PC-9 (cell line): ENCODE measurements at regions not wholly inside any gene's neighbourhood (a gene's known extent, or its start where the extent isn't known, plus 50 kb on each side); places are given as distances from the start of the nearest gene placed in this dataset.

Experiments used
- BruUV-seq: library from RNA; stranded (reverse); fragments of 400-500 nt; replicated peaks from 2 replicates; lab custom pipeline; 2021; lab: Mats Ljungman, UMichigan
- CTCF ChIA-PET: fragments of 300-600 bp; sonication (Branson Sonifier 250); formaldehyde crosslinking; loops from one replicate; lab custom pipeline; 2022; ENCODE audit warnings: antibody characterized with exemption; lab: Charles Lee
- POLR2A ChIA-PET: fragments of 300-600 bp; sonication (Branson Sonifier 250); formaldehyde crosslinking; loops from one replicate; lab custom pipeline; 2022; ENCODE audit warnings: antibody characterized with exemption; ENCODE audit not compliant: unreplicated experiment; lab: Charles Lee
- DNase-seq, 2 experiments: peaks; one replicate each; pipeline versions ENCODE4 v3.0.0 to v3.0.0-alpha.2; 2015 to 2022; ENCODE audit warnings: mixed read lengths in 1 of 2
- H2AFZ ChIP-seq: fragments of 200-600 bp; sonication (generic); 2 replicates; pipeline ENCODE4 v1.8.1; 2017; ENCODE audit warnings: antibody characterized with exemption
- H3F3A ChIP-seq: fragments of 200-600 bp; sonication (generic); 2 replicates; pipeline ENCODE4 v1.8.1; 2017; ENCODE audit warnings: antibody characterized with exemption, mild to moderate bottlenecking, low read depth; ENCODE audit not compliant: insufficient read depth
- H3K27ac ChIP-seq: fragments of 200-600 bp; sonication (generic); 2 replicates; pipeline ENCODE4 v1.6.1; 2016; ENCODE audit warnings: mixed run types
- H3K27me3 ChIP-seq: fragments of 200-600 bp; sonication (generic); 2 replicates; pipeline ENCODE4 v1.6.1; 2016; ENCODE audit warnings: low read depth, mixed run types; ENCODE audit not compliant: insufficient read depth
- H3K36me3 ChIP-seq: fragments of 200-600 bp; sonication (generic); 2 replicates; pipeline ENCODE4 v1.6.1; 2016; ENCODE audit warnings: low read depth, mixed run types
- H3K4me1 ChIP-seq: fragments of 200-600 bp; sonication (generic); replicated peaks from 2 replicates; pipeline ENCODE4 v1.6.1; 2016; ENCODE audit warnings: mixed run types; ENCODE audit not compliant: insufficient read depth
- H3K4me2 ChIP-seq: fragments of 200-600 bp; sonication (generic); 2 replicates; pipeline ENCODE4 v1.6.1; 2017; ENCODE audit warnings: mixed run types
- H3K4me3 ChIP-seq: fragments of 200-600 bp; sonication (generic); 2 replicates; pipeline ENCODE4 v1.6.1; 2016; ENCODE audit warnings: mixed run types
- H3K79me2 ChIP-seq: fragments of 200-600 bp; sonication (generic); 2 replicates; pipeline ENCODE4 v1.6.1; 2017; ENCODE audit warnings: low read depth, mixed run types
- H3K9me2 ChIP-seq: fragments of 200-600 bp; sonication (generic); 2 replicates; pipeline ENCODE4 v1.8.1; 2017; ENCODE audit warnings: mild to moderate bottlenecking; ENCODE audit not compliant: insufficient read depth
- H3K9me3 ChIP-seq: fragments of 200-600 bp; sonication (generic); 2 replicates; pipeline ENCODE4 v1.8.1; 2016; ENCODE audit warnings: low read depth; ENCODE audit not compliant: insufficient read depth
- H4K20me1 ChIP-seq: fragments of 200-600 bp; sonication (generic); 2 replicates; pipeline ENCODE4 v1.8.1; 2017; ENCODE audit not compliant: insufficient read depth
- CTCF ChIP-seq: fragments of 200-600 bp; sonication (generic); conservative IDR thresholded peaks from 2 replicates; pipeline ENCODE4 v1.6.1; 2017; ENCODE audit warnings: mixed run types, antibody characterized with exemption, mild to moderate bottlenecking, moderate library complexity
- EZH2 ChIP-seq: fragments of 200-600 bp; sonication (generic); IDR thresholded peaks from 2 replicates; pipeline ENCODE4 v1.8.0; 2017; ENCODE audit warnings: antibody characterized with exemption, low read depth
- intact Hi-C: fragments of 100-400 bp; cut with micrococcal nuclease; formaldehyde crosslinking; loops from one replicate; pipeline ENCODE4 v1.10.0; 2022; ENCODE audit not compliant: unreplicated experiment

DNA sequence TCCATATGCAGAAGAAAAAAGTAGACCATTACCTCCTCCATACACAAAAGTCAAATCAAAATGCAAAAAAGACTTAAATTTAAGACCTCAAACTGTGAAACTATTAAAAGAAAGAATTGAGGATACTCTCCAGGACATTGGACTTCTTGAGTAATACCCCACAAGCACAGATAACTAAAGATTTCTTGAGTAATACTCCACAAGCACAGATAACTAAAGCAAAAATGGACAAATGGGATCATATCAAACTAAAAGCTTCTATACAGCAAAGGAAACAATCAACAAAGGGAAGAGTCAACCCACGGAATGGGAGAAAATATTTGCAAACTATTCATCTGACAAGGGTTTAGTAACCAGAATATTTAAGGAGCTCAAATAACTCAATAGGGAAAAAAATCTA is 427.9 kb downstream of the CCDC91 start:
- H2AFZ ChIP-seq = no peak overlapping the region
- H4K20me1 ChIP-seq = no peaks in the 10 kb centered on the region
- BruUV-seq = no TSS peak
- intact Hi-C loops = no loop called here
- no peaks in the 10 kb centered on the region for H3K4me1 ChIP-seq
- peaks cover 13% of the 10 kb centered on the region; the same call in 1 of the 2 replicates for H3K9me2 ChIP-seq
- H3K4me2 ChIP-seq = no peak overlapping the region
- DNase-seq = no peak
- ChIA-PET POLR2A (no interaction called here), CTCF (no interaction called here)
- H3K9me3 ChIP-seq = no peaks in the 10 kb centered on the region
- H3K79me2 ChIP-seq = no peaks in the 10 kb centered on the region
- H3F3A ChIP-seq = no peaks in the 10 kb centered on the region
- H3K36me3 ChIP-seq = no peaks in the 10 kb centered on the region
- no peak overlapping the region for H3K27ac ChIP-seq
- H3K27me3 ChIP-seq = no peaks in the 10 kb centered on the region
- H3K4me3 ChIP-seq = no peak overlapping the region
- TF ChIP-seq EZH2 = no peak
- no peak for TF ChIP-seq CTCF

DNA sequence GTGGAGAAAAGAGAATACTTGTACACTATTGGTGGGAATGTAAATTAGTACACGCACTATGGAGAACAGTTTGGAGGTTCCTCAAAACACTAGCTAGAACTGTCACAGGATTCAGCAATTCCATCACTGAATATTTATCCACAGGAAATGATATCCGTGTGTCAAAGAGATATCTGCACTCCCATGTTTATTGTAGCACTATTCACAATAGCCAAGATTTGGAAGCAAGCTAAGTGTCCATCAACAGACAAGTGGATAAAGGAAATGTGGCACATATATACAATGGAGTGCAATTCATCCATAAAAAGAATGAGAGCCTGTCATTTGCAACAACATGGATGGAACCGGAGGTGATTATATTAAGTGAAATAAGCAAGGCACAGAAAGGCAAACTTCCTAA is 428.5 kb downstream of the CCDC91 start:
- ChIA-PET POLR2A (no interaction called here), CTCF (no interaction called here)
- no peak overlapping the region for H3K4me3 ChIP-seq
- H3K36me3 ChIP-seq = no peaks in the 10 kb centered on the region
- intact Hi-C loops = no loop called here
- BruUV-seq = no TSS peak
- no peaks in the 10 kb centered on the region for H3K79me2 ChIP-seq
- H3F3A ChIP-seq = no peaks in the 10 kb centered on the region
- H3K4me1 ChIP-seq = no peaks in the 10 kb centered on the region
- no peaks in the 10 kb centered on the region for H3K27me3 ChIP-seq
- H4K20me1 ChIP-seq = no peaks in the 10 kb centered on the region
- no peaks in the 10 kb centered on the region for H3K9me3 ChIP-seq
- H2AFZ ChIP-seq = no peak overlapping the region
- no peak overlapping the region for H3K27ac ChIP-seq
- H3K9me2 ChIP-seq = peaks cover 13% of the 10 kb centered on the region; the same call in 1 of the 2 replicates
- TF ChIP-seq EZH2 = no peak
- TF ChIP-seq CTCF = no peak
- no peak overlapping the region for H3K4me2 ChIP-seq
- DNase-seq = no peak

- Histone ChIP-seq H3K9me2 (peaks cover under 1% of the 10 kb centered on the region; the same call in 1 of the 2 replicates), H3K27ac (no peak overlapping the region), H3K27me3 (no peaks in the 10 kb centered on the region), H2AFZ (no peak overlapping the region), H3F3A (no peaks in the 10 kb centered on the region), H3K36me3 (no peaks in the 10 kb centered on the region), H3K9me3 (no peaks in the 10 kb centered on the region), H4K20me1 (no peaks in the 10 kb centered on the region), H3K4me3 (no peak overlapping the region), H3K4me1 (no peaks in the 10 kb centered on the region), H3K79me2 (no peaks in the 10 kb centered on the region), H3K4me2 (no peak overlapping the region)
- no TSS peak for BruUV-seq
- CTCF ChIA-PET = no interaction called here
- intact Hi-C loops = no loop called here
- no peak for TF ChIP-seq CTCF
- TF ChIP-seq EZH2 = no peak
- POLR2A ChIA-PET = interaction anchor here (0.6 kb wide), 1 partner anchor 260 kb away, joined by 9 read pairs; no protein-coding TSS in a partner anchor
- no peak for DNase-seq
These were observed 430.0 kb downstream of the CCDC91 start for GRCh38 chr12:28620281-28620680.
